Liver (tissue), 3 donors: ENCODE measurements at regions not wholly inside any gene's neighbourhood (a gene's known extent, or its start where the extent isn't known, plus 50 kb on each side); places are given as distances from the start of the nearest gene placed in this dataset.
A peak's percentile ranks its signal among the peaks of the same experiment; 100 is the strongest.

Experiments
- CTCF ChIP-seq: fragments of 150-350 bp; IDR thresholded peaks from 2 replicates; pipeline ENCODE4 v1.5.1; 2017; ENCODE audit warnings: improper control_type of control experiment, low read depth, low read length; ENCODE audit not compliant: missing input control
- EGR1 ChIP-seq, 2 donors: IDR thresholded peaks; 2 replicates each; pipeline ENCODE4 v1.6.1; 2016 to 2018; ENCODE audit warnings: antibody characterized with exemption in 2 of 2, low read depth in 2 of 2
- FOXA1 ChIP-seq: IDR thresholded peaks from 2 replicates; pipeline ENCODE4 v1.6.1; 2016; ENCODE audit warnings: antibody characterized with exemption
- GABPA ChIP-seq, 2 donors: IDR thresholded peaks in 1 of 2; conservative IDR thresholded peaks in 1 of 2; 2 replicates each; pipeline ENCODE4 v1.6.1; 2016; ENCODE audit warnings: antibody characterized with exemption in 2 of 2, mild to moderate bottlenecking in 1 of 2, moderate library complexity in 1 of 2
- HNF4G ChIP-seq: IDR thresholded peaks from 2 replicates; pipeline ENCODE4 v1.6.1; 2016; ENCODE audit warnings: antibody characterized with exemption
- JUND ChIP-seq, 2 donors: IDR thresholded peaks; 2 replicates each; pipeline ENCODE4 v1.6.1; 2016; ENCODE audit warnings: antibody characterized with exemption in 2 of 2
- MAX ChIP-seq: IDR thresholded peaks from 2 replicates; pipeline ENCODE4 v1.6.1; 2016; ENCODE audit warnings: antibody characterized with exemption
- NR2F2 ChIP-seq: IDR thresholded peaks from 2 replicates; pipeline ENCODE4 v1.6.1; 2016; ENCODE audit warnings: antibody characterized with exemption
- RAD21 ChIP-seq, 2 donors: IDR thresholded peaks; 2 replicates each; pipeline ENCODE4 v1.6.1; 2016; ENCODE audit warnings: antibody characterized with exemption in 2 of 2, mild to moderate bottlenecking in 2 of 2
- REST ChIP-seq: IDR thresholded peaks from 2 replicates; pipeline ENCODE4 v1.6.1; 2016; ENCODE audit warnings: antibody characterized with exemption, mild to moderate bottlenecking
- SP1 ChIP-seq: IDR thresholded peaks from 2 replicates; pipeline ENCODE4 v1.6.1; 2018; ENCODE audit warnings: antibody characterized with exemption, mild to moderate bottlenecking
- TAF1 ChIP-seq: conservative IDR thresholded peaks from 2 replicates; pipeline ENCODE4 v1.6.1; 2016; ENCODE audit warnings: antibody characterized with exemption, mild to moderate bottlenecking
- YY1 ChIP-seq: IDR thresholded peaks from 2 replicates; pipeline ENCODE4 v1.6.1; 2016; ENCODE audit warnings: antibody characterized with exemption, mild to moderate bottlenecking
- ZBTB33 ChIP-seq: IDR thresholded peaks from 2 replicates; pipeline ENCODE4 v1.6.1; 2016; ENCODE audit warnings: antibody characterized with exemption
- donor health status: healthy.
- donor health status: healthy.

GRCh38 chr4:122309988-122310626, 68.7 kb upstream of the ADAD1 start:
- TF ChIP-seq JUND (IDR thresholded peaks at IDR 0.05), result no peak
- peak; percentile 15 for TF ChIP-seq CTCF
- TF ChIP-seq RAD21 (IDR thresholded peaks at IDR 0.05), result peak; percentile 16 to 39
- no peak for TF ChIP-seq SP1
- no peak for TF ChIP-seq ZBTB33
- no peak for TF ChIP-seq REST
- no peak for TF ChIP-seq FOXA1
- no peak for TF ChIP-seq HNF4G
- no peak for TF ChIP-seq GABPA (IDR thresholded peaks at IDR 0.05 in 1 of 2, conservative IDR thresholded peaks at IDR 0.05 in 1 of 2)
- TF ChIP-seq MAX, result no peak
- no peak for TF ChIP-seq TAF1
- no peak for TF ChIP-seq YY1
- TF ChIP-seq EGR1 (IDR thresholded peaks at IDR 0.05; ENCODE audit: low read depth in 2 of 2), result no peak
- no peak for TF ChIP-seq NR2F2
